HG03342 (cell line): ENCODE measurements at regions not wholly inside any gene's neighbourhood (a gene's known extent, or its start where the extent isn't known, plus 50 kb on each side); places are given as distances from the start of the nearest gene placed in this dataset.

Source experiments
- ATAC-seq: cut with Tn5 transposase; IDR thresholded peaks from one replicate; pipeline ENCODE4 v1.9.1; 2021; ENCODE audit warnings: mild to moderate bottlenecking, moderate library complexity; ENCODE audit not compliant: unreplicated experiment

- no peak for ATAC-seq
These were observed 127.8 kb downstream of the COPS8 start for GRCh38 chr2:237213315-237214022.

GRCh38 chr2:237214030-237214675, 128.5 kb downstream of the COPS8 start:
- no peak for ATAC-seq

- ATAC-seq = no peak
These were observed 129.3 kb downstream of the COPS8 start for GRCh38 chr2:237214963-237215362.

GRCh38 chr2:237217995-237218616, 132.4 kb downstream of the COPS8 start:
- ATAC-seq = no peak

GRCh38 chr2:237218756-237219155, 133.1 kb downstream of the COPS8 start:
- no peak for ATAC-seq

- no peak for ATAC-seq
These were observed 134.1 kb downstream of the COPS8 start for GRCh38 chr2:237219826-237220225.

- ATAC-seq = no peak
These were observed 135.8 kb downstream of the COPS8 start for GRCh38 chr2:237221443-237221842.

GRCh38 chr2:237222178-237222577, 136.5 kb downstream of the COPS8 start:
- ATAC-seq = no peak

- no peak for ATAC-seq
These were observed 136.9 kb downstream of the COPS8 start for GRCh38 chr2:237222601-237223041.

GRCh38 chr2:237223201-237223861, 137.6 kb downstream of the COPS8 start:
- no peak for ATAC-seq

- ATAC-seq = no peak
These were observed 141.5 kb downstream of the COPS8 start for GRCh38 chr2:237227190-237227589.

- no peak for ATAC-seq
These were observed 142.0 kb downstream of the COPS8 start for GRCh38 chr2:237227592-237228280.

- no peak for ATAC-seq
These were observed 142.6 kb downstream of the COPS8 start for GRCh38 chr2:237228281-237228625.

- no peak for ATAC-seq
These were observed 144.2 kb downstream of the COPS8 start for GRCh38 chr2:237229905-237230304.

GRCh38 chr2:237230355-237230754, 144.7 kb downstream of the COPS8 start:
- no peak for ATAC-seq

GRCh38 chr2:237231593-237231992, 145.9 kb downstream of the COPS8 start:
- no peak for ATAC-seq

GRCh38 chr2:237232166-237232565, 146.5 kb downstream of the COPS8 start:
- ATAC-seq = no peak

GRCh38 chr2:237234268-237234667, 148.6 kb downstream of the COPS8 start:
- no peak for ATAC-seq

- ATAC-seq = no peak
These were observed 149.8 kb downstream of the COPS8 start for GRCh38 chr2:237235383-237236095.

- ATAC-seq = no peak
These were observed 150.5 kb downstream of the COPS8 start for GRCh38 chr2:237236188-237236587.
